HTR-8/SVneo (cell line): ENCODE measurements at regions not wholly inside any gene's neighbourhood (a gene's known extent, or its start where the extent isn't known, plus 50 kb on each side); places are given as distances from the start of the nearest gene placed in this dataset.

Experiments used
- DNase-seq: peaks from one replicate; pipeline ENCODE4 v3.0.0; 2011; ENCODE audit warnings: low spot score, mixed read lengths; ENCODE audit not compliant: insufficient read length
- FAIRE-seq: peaks from 2 replicates; lab custom pipeline; 2011; peaks lifted over from hg19 to GRCh38; lab: Jason Lieb, UNC

DNA sequence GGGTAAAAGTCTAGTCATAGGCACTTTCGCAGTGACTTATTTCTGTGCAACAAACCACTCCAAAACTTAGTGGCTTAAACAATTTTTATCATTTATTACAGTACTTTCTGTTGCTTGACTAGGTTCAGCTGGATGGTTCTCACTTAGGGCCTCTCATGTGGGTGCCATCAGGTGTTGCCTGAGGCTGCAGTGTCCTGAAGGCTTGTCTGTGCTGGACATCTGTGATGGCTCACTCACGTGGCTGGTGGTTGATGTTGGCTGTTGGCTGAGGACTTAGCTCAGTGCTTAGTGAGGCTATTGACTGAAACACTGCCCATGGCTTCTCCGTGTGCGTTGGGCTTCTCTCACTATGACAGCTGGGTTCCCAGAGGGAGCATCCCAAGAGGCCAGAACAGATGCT is 81.4 kb upstream of the GCFC2 start:
- FAIRE-seq = no peak

DNA sequence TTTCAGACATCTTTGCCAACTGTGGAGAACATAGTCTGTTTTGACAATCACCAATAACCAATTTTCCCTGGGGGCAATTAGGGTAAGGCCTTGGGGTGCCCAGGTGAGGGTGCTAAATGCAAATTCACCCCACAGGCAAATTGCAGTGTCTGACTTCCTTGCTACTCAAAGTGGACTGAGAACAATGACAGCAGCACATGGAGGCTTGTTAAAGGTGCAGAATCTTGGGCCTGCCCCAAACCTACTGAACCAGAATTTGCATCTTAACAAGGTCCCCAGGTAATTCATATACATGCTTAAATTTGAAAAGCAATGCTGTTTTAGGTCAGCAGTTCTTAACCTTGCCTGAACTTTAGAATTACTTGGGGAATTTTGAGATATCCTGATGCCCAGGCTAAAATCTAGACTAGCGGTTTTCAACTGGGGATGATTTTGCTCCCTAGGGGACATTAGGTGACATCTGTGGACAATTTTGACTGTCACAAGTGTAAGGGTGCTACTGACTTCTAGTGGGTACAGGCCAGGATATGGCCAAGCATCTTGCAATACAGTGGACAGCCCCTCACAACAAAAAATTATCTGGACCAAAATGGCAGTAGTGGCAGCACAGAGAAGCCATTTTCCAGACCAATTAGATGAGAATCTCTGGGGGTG is 80.2 kb upstream of the GCFC2 start:
- FAIRE-seq = no peak
- no peak for DNase-seq

More for the DNA sequence above, 81.4 kb upstream of the GCFC2 start:
- DNase-seq = no peak

DNA sequence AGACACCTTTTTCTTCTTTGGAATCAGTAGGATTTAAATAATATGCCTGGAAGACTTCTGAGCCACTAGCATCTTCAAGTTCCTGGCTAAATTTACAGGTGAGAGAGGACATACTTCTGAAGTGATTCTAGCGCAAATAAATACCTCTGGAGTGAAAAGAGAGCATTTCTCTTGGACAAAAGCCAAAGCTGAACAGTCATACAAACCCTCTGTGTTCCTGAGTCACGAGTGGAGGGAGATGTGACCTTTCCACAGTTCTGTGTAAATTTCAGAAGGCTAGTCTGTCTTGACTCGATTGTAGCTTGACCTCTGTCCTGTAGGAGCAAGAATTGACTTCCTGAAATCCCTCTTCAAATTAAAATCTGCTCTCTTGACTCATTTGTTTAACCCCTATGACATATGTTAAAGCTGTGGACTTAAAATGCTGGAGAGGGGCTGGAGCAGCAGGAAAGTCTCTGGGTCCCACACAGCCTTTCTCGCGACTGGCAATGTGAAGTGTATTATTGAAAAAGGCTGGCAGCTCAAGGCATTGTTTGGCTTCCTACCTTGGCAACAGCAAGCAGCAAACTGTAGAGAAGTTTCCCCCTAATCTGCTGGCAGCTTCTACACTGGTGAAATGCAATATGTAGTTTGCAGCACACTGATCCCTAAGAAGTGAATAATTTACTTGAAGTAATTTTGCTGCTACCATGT is 79.6 kb upstream of the GCFC2 start:
- DNase-seq = no peak
- FAIRE-seq = no peak

DNA sequence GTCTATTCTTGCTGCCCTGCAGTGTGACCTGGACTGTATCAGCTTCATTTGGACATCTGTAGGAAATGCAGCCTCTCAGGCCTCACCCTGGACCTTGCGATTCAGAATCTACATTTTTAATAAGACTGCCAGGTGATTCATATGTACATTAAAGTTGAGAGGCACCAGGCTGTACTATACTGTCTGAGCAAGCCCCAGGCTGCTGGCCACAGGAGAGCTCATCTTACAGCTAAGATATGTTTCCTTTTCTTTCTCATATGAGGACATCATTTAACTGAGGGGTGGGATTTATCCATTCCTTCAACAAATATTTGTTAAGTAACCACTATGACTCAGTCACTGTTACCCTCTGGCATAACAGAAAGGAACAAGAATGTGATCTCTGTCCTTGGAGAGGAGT is 78.2 kb upstream of the GCFC2 start:
- FAIRE-seq (no peak), DNase-seq (no peak)

DNA sequence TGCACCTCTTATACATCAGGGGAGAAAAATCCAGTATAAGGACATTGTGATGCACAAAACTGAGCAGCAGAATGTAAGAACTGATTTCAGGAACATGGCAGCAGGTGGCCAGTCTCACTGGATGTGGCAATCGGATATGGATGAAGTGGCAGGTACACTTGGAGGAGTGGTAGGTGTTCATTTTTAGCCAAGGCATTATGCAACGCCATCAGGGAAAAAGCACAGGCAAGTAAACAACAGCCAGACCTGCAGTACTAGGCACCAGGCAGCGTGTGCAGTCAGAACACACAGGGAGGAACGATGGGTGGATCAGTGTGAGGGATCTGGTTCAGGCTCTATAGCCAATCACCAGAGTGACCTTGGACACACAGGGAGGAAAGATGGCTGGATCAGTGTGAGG is 77.4 kb upstream of the GCFC2 start:
- DNase-seq (no peak), FAIRE-seq (peak; percentile 20)

DNA sequence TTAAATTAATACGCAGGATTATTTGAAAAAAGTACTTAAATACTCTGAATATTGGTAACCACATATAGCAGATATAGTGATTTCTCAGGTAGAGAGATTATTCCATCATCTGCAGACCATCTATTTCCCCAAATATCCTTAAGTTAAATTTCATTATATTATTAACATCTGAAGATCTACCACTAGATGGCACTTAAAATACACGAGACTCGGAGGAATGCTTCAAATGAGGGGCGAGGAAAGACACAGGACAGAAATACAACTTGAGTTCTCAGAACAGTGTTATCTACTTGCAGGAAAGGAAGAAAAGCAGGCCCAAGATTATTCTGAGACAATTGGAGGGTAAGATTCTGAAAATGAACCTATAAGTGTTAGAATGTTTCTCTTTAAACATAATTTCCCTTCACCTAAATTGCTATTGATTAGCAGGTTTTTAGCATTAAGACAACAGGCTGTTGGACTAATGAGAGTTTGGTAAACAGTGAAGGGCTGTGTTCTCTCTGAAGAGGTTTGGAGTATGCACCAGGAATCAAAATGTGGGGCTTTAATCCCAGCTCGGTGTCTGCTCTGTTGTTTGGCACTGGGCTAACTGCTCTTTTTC is 76.9 kb upstream of the GCFC2 start:
- no peak for FAIRE-seq

DNA sequence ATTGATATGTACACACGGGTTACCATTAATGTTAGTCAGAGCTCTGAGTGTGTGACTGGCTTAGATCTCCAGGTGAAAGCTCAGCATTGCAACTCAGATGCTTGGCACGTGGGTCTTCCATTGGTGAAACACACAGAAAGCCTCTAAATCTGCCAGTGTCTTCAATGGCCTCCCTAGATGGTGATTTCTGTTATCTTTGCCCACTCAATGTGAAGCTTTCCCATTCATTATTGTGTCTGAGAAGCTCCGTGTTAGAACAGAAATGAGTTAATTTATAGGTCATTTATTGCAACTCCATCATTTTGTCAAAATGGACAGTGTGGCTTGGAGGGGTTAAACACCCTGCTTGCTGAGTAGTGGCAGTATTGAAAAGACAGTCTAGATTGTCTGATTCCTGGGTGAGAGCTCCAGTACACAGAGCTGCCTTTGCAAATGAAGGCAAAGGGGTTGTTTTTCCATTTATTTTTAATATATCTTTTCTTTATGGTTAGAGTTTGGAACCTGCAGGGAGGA is 64.7 kb upstream of the GCFC2 start:
- DNase-seq (no peak), FAIRE-seq (no peak)

More for the DNA sequence above, 76.9 kb upstream of the GCFC2 start:
- peak; percentile 30 for DNase-seq

DNA sequence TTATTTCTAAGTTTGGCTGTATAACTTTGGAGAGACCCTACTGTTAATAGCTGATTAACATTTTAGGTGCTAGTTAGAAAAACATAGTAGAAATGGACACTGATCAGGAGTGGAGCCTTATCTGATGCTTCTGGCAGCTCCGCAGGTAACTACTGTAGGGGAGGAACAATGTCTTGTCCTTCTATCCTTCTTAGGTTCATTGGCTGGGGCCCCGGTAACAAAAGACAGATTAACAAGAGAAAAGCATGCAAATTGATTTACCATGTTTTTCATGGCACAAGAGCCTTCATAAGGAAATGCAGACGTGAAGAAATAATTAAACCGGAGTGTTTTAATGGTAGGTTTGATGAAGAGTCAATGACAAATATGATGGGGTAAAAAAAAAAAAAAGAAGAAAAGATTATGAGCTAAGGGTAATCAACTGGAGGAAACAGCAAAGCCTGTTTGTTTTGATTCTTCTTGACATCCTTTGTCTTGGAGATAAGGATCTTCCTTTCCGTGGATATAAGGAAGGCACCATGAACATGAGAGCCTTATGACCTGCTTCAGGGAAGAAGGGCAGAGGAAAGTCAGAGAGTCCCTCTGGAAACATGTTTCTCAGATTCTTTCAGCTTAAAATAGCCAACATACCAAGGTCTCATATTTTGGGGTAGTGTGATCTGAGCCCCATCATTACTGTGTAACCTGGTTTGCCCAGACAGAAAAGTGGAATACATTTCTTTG is 62.4 kb upstream of the GCFC2 start:
- no peak for FAIRE-seq
- no peak for DNase-seq

DNA sequence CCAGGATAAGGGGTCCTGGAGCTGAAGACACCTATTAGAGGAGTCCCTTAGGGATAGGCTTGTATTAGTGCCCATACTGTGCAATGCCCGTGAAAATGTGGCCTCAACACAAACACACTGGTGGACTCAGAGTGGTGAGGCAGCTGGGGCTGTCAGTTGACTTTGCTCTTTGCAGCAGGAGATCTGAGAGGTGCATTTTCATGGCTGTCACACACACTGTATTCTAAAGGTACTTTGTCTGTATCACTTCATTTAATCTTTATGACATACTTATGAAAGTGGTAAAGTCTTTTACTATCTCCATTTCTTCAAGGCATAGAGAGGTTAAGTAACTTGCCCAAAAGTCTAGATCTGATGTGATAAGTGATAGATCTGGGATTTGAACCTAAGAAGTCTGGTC is 55.1 kb upstream of the GCFC2 start:
- FAIRE-seq (no peak), DNase-seq (no peak)

DNA sequence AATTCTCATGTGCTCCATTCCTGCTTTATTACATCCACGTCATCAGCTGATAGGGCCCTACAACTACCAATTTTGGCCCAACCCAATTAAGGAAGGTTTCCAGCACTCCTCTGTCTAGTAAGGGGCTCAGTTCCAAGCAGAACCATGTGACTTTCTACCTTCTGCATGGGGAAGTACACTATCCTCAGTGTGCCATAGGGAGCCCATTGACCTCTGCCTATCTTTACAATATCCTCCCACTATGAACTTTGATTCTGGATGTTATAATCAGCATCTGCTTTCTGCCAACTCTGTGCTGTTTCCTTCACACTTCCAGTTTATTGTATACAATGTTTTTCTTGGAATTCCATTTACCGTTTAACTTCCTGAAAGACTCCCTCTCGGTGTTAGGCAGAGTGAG is 53.9 kb upstream of the GCFC2 start:
- no peak for DNase-seq
- no peak for FAIRE-seq
